Right kidney (tissue), 1 donor: ENCODE measurements at regions not wholly inside any gene's neighbourhood (a gene's known extent, or its start where the extent isn't known, plus 50 kb on each side); places are given as distances from the start of the nearest gene placed in this dataset.

Source experiments
- DNase-seq: peaks from one replicate; pipeline ENCODE4 v3.0.0-alpha.2; 2016

GRCh38 chr11:98565311-98565710, 455.4 kb upstream of the CNTN5 start:
- no peak for DNase-seq

DNA sequence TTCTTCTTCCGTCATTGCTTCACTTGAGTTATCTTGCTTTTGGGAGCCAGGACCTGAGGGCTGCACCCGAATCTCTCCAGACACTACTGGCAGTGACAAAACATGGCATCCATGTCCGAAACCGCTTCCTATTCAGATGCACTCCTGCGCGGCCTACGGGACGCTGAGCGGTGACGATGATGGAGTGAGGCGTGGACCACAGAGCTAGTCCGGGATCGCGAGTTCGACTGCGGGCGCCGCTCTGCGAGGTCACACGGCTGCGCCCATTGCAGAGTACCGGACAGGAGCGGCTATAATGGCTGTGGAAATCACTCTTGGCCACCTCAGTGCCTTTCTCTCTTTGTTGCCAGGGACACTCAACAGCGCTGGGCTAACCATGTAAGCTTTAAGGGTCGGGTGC, 453.8 kb upstream of the CNTN5 start:
- DNase-seq: no peak

- no peak for DNase-seq
Observed at GRCh38 chr11:98568013-98568412, 452.7 kb upstream of the CNTN5 start.

GRCh38 chr11:98572941-98573340, 447.8 kb upstream of the CNTN5 start:
- DNase-seq: no peak

- no peak for DNase-seq
Observed at GRCh38 chr11:98587884-98588283, 432.9 kb upstream of the CNTN5 start.

DNA sequence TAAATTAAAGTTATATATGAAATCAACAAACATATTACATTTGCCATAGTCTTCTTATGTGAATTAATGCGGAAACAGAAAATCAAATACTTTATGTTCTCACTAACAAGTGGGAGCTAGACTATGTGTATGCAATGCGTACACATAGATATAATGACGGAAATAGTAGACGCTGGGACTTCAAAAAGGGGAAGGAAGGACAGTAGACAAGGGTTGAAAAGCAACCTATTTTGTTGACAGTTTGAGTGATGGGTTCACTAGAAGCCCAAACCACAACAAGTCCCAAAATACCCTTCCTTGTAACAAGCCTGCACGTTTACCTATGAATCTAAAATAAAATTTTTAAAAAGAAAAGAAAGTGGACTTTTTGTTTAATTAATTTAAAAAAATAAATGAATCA, 430.8 kb upstream of the CNTN5 start:
- DNase-seq: no peak

- DNase-seq: no peak
Observed at GRCh38 chr11:98600103-98600502, 420.6 kb upstream of the CNTN5 start.

- no peak for DNase-seq
Observed at GRCh38 chr11:98600786-98601773, 419.7 kb upstream of the CNTN5 start.

GRCh38 chr11:98616098-98616655, 404.6 kb upstream of the CNTN5 start:
- DNase-seq: no peak

GRCh38 chr11:98621767-98622166, 399.0 kb upstream of the CNTN5 start:
- no peak for DNase-seq

GRCh38 chr11:98625526-98625925, 395.2 kb upstream of the CNTN5 start:
- no peak for DNase-seq

DNA sequence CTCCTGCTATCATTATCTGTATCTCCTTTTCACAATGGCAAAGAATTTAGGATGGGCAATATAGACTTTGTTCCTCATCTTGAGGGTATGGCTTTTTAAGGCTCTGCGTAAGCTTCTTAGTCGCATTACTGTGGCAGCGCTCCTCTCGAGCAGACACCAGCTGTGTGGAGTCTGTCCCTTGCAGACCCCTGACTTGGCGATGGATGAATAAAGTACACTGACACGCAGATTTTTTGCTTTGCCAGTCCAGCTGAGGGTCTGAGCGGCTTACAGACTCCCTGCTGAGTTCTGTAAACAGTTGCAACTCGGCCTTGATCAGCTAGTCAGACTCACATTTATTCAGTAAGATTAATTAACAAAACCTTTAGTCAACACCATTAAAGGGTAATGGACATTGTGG, 390.0 kb upstream of the CNTN5 start:
- DNase-seq: no peak

DNA sequence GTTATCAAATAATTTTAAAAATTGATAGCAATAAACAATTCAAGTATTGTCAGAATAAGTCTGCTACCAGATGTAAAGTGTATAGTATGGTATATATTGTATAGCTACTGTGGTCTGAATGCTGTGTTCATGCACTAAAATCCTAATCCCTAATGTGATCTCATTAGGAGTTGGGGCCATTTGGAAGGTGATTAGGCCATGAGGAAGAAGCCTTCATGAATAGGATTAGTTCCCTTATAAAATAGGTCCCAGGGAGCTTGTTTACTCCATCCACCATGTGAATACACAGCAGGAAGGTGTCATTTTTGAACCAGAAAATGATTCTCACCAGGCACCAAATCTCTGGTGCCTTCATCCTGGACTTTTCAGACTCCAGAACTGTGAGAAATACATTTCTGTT, 363.0 kb upstream of the CNTN5 start:
- DNase-seq: no peak

- no peak for DNase-seq
Observed at GRCh38 chr11:98659431-98659830, 361.3 kb upstream of the CNTN5 start.

- no peak for DNase-seq
Observed at GRCh38 chr11:98674390-98674789, 346.4 kb upstream of the CNTN5 start.

- no peak for DNase-seq
Observed at GRCh38 chr11:98679673-98680072, 341.1 kb upstream of the CNTN5 start.

GRCh38 chr11:98701541-98701940, 319.2 kb upstream of the CNTN5 start:
- no peak for DNase-seq

GRCh38 chr11:98703779-98704556, 316.8 kb upstream of the CNTN5 start:
- DNase-seq: no peak

DNA sequence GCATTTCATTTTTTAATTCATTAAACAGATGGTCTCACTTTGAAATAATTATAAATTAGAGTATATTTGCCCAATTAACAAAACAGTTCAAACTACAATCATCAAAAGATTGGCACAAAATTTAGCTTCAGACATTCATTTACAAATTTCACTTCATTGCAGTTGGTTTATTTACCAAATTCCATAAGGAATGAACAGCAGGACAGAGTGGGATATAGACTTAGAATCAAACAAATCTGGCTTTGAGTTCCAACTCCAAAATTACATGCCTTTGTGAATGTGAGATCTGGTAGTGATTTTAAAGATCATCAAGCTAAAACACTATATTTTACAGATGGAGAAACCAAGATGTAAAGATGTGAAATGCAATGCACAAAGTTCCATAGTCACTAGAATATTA, 310.7 kb upstream of the CNTN5 start:
- no peak for DNase-seq

GRCh38 chr11:98710986-98711385, 309.8 kb upstream of the CNTN5 start:
- no peak for DNase-seq

- DNase-seq: no peak
Observed at GRCh38 chr11:98720951-98721350, 299.8 kb upstream of the CNTN5 start.

- DNase-seq: no peak
Observed at GRCh38 chr11:98725471-98725870, 295.3 kb upstream of the CNTN5 start.

GRCh38 chr11:98728421-98728820, 292.3 kb upstream of the CNTN5 start:
- no peak for DNase-seq
